ENCODE measurements at regions not wholly inside any gene's neighbourhood (a gene's known extent, or its start where the extent isn't known, plus 50 kb on each side); places are given as distances from the start of the nearest gene placed in this dataset.

DNA sequence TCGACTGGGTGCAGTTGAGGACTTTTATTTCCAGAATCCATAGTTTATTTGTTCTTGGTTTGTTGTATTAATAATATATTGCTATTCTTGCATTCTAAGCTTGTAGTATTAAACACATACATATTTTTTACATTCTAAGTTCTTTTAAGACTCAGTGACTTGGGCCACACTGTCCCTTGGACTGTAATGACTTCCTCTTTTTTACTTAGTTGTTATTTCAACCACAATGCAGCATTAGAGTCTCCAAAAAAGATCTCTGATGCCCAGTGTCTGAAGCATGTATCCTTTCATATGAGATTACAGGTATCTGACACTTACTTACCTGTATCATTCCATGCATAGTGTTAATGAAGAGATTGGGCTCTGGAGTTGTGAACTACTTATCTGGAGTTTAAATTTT is 864.9 kb upstream of the PCDH20 start:
- TF ChIP-seq CTCF (IDR thresholded peaks at IDR 0.05): no peak
- intact Hi-C loops (cut with DNase I, micrococcal nuclease): no loop called here
- no peak for ATAC-seq

DNA sequence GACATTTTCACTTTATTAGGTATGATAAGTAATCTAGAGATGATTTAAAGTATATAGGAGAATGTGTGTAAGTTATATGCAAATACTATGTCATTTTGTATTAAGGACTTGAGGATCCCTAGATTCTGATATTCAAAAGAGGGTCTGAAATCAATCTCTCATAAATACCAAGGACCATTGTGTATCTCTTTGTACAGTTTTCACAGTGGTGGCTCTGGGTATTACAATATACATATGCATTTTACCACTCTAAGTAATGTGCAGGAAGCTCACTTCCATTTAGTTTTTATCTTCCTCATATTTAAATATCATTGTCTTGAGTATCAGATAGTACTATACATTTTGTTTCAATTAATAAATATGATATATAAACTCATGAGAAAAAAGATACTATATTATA is 862.6 kb upstream of the PCDH20 start:
- intact Hi-C loops (cut with DNase I, micrococcal nuclease): no loop called here
- DNase-seq (no peak), ATAC-seq (no peak)
- Histone ChIP-seq H3K9me3 (peaks cover 28% of the 10 kb centered on the region), H3K4me1 (ENCODE audit: low read depth) (no peaks in the 10 kb centered on the region), H3K36me3 (ENCODE audit: low read depth) (no peaks in the 10 kb centered on the region), H3K4me3 (no peak overlapping the region)
- TF ChIP-seq CTCF (IDR thresholded peaks at IDR 0.05): no peak

More for the DNA sequence above, 864.9 kb upstream of the PCDH20 start:
- peaks cover 26% of the 10 kb centered on the region for H3K9me3 ChIP-seq
- H3K4me3 ChIP-seq: no peak overlapping the region
- DNase-seq: no peak
- no peaks in the 10 kb centered on the region for H3K4me1 ChIP-seq (ENCODE audit: low read depth)
- H3K36me3 ChIP-seq (ENCODE audit: low read depth): no peaks in the 10 kb centered on the region

DNA sequence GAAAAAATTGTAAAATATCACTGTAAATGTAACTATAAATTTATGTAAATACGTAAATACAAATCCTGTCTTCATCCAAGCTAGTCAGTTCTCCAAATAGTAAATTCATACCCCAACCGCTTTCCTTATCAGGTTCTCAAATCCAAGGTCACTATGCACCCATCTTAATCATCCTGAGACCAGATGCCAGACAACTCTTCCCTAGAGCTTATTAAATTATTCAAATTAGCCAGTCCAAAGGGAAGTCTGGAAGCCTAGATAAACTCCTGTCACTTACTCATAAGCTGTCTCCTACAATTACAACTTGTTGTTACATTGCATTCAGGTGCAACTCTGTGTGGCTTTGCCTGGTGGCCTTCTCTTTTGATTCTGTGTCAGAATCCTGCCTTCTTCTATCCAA is 836.1 kb upstream of the PCDH20 start:
- Histone ChIP-seq H3K4me1 (ENCODE audit: low read depth) (no peaks in the 10 kb centered on the region), H3K9me3 (peaks cover 30% of the 10 kb centered on the region), H3K4me3 (no peak overlapping the region), H3K36me3 (ENCODE audit: low read depth) (no peaks in the 10 kb centered on the region)
- DNase-seq (no peak), ATAC-seq (no peak)
- no peak for TF ChIP-seq CTCF (IDR thresholded peaks at IDR 0.05)
- intact Hi-C loops (cut with DNase I, micrococcal nuclease): no loop called here

DNA sequence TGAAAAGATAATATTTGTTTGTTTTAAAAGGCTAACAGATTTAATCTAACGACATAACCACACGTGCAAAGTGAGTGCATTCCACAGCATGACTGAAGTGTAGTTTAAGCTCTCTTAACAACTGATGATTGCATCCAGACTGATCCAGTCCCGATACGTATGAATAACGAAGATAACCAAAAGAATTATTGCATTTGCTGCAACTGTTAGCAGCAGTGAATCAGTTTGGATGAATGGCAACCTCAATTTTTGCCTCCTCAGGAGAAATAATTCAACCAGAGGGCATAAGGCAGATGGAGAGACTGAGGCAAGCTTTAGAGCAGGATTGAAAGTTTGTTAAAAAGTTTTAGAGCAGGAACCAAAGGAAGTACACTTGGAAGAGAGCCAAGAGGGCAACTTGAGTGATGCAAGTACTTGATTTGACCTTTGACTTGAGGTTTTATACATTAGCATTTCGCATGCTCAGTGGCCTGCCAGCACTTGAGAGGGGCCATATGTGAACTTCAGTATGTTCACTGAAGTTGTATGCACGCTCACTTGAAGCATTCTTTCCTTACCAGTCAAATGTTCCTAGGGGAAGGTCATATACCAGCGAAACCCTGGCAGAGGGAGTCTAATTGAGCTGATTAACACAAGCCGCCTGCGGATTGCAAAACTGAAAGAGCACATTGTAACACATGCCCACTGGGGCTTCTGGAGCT is 835.0 kb upstream of the PCDH20 start:
- Histone ChIP-seq H3K36me3 (ENCODE audit: low read depth) (no peaks in the 10 kb centered on the region), H3K4me1 (ENCODE audit: low read depth) (no peaks in the 10 kb centered on the region), H3K9me3 (peaks cover 34% of the 10 kb centered on the region), H3K4me3 (no peak overlapping the region)
- TF ChIP-seq CTCF (IDR thresholded peaks at IDR 0.05): no peak
- ATAC-seq: no peak
- DNase-seq: no peak
- intact Hi-C loops (cut with DNase I, micrococcal nuclease): no loop called here

DNA sequence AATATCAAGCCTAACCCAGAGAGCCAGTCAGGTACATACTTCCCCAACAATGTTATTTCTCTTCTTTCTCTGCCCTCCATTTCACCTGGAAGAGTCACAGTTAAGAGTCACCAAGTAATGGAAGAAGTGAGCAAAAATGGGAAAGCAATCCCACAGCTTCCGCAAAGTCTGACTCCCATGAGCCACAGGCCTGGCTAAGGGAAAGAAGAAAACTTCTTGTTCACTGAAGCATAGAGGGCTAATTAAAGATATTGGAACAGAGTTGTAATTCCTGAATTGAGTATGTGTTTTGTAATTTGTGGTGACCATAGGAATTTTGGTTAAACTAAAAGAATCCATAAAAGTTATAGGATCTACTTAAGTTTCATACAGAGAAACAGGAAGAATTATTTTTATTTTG is 830.9 kb upstream of the PCDH20 start:
- ATAC-seq (no peak), DNase-seq (no peak)
- Histone ChIP-seq H3K4me1 (ENCODE audit: low read depth) (no peaks in the 10 kb centered on the region), H3K36me3 (ENCODE audit: low read depth) (no peaks in the 10 kb centered on the region), H3K4me3 (no peak overlapping the region), H3K9me3 (peaks cover 16% of the 10 kb centered on the region)
- intact Hi-C loops (cut with DNase I, micrococcal nuclease): no loop called here
- no peak for TF ChIP-seq CTCF (IDR thresholded peaks at IDR 0.05)

DNA sequence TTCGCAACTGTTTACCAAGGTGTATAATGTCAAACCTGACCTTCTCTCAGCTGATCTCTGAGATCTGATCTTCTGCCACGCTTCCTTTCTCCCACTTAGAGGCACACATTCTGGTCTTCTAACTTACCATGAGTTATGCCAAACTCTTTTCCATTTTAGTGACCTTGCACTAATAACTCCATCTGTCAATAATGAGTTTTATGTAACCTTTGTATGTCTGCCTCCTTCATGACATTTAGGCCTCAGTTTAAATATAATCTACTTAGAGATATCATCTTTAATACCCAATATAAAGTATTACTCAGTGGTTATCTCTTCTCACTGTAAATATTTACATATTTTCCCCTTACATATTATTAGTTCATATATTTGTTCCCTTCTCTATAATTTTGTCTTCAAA is 827.5 kb upstream of the PCDH20 start:
- no peak for DNase-seq
- Histone ChIP-seq H3K9me3 (peaks cover 8% of the 10 kb centered on the region), H3K36me3 (ENCODE audit: low read depth) (no peaks in the 10 kb centered on the region), H3K4me3 (no peak overlapping the region), H3K4me1 (ENCODE audit: low read depth) (no peaks in the 10 kb centered on the region)
- TF ChIP-seq CTCF (IDR thresholded peaks at IDR 0.05): no peak
- ATAC-seq: no peak
- intact Hi-C loops (cut with DNase I, micrococcal nuclease): no loop called here

Measured in mucosa of descending colon (tissue), 3 donors.